Left colon (tissue), 2 donors: ENCODE measurements at regions not wholly inside any gene's neighbourhood (a gene's known extent, or its start where the extent isn't known, plus 50 kb on each side); places are given as distances from the start of the nearest gene placed in this dataset.
A peak's percentile ranks its signal among the peaks of the same experiment; 100 is the strongest.
"Not testable (repeated sequence)": the region's sequence is repeated elsewhere in the genome, so short reads cannot be mapped to it uniquely, and the experiment has no call there.

Experiments used
- ATAC-seq: fragments of 200-7000 bp; cut with Tn5 transposase; one replicate; pipeline ENCODE4 v1.9.1; 2020; ENCODE audit warnings: mild to moderate bottlenecking, moderate library complexity
- DNase-seq, 2 donors: peaks; one replicate each; pipeline ENCODE4 v3.0.0-alpha.2; 2020
- intact Hi-C, 2 donors: fragments of 100-400 bp; cut with DNase I in 1 of 2; cut with micrococcal nuclease in 1 of 2; formaldehyde crosslinking; loops; one replicate each; pipeline versions ENCODE4 v1.11.2 to v1.14.0; 2022; cut with DNase I, micrococcal nuclease
- donor health status: DM: no; HTN: no; CAD: no.
- donor health status: DM: yes; HTN: yes; CAD: no.

DNA sequence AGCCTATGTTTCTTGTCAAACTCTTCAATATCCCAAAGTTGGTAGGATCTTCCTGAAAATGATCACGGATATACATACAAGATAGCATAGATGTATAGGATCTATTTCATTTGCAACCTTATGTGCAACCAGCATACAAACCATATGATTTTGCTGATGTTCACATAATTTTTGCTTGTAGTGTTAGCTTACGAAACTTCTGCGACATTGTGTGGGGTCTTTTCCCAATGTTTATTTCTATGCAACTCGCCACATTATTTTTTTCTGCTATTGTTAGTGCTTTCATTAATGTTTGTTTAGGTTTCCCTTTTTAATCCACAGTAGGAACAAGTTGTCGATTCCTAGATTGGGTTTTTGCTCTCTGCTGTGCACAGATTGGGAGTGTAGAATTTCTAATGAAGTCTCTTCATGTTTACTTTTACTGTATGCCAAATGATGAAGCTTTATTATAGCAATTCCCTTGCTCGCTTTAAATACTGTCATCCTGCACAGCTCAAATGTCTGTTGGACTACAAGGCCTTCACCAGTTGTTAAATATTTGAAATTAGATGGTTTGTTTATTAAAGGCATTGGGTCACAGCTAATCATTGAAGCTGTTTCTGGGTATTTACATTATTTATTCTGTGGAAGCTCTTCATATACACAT is 257.6 kb upstream of the PCDH7 start:
- ATAC-seq, result no peak
- intact Hi-C loops, result no loop called here

DNA sequence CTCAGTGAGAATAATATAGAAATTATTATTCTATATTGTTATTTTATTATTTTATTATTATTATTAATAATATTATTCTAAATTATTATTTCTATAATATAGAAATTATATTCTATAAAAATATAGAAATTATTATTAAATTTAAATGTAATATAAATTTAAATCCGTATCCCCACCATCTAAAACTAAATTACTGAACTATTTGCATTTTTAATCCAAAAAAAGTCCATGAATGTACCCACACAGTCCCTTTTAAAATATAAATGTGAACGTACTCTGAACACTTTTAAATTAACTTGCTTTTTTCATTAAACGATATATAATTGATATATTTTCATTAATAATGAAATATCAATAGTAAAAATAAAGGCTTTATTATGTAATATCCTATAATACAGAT is 248.3 kb upstream of the PCDH7 start:
- DNase-seq, result no peak
- no peak for ATAC-seq
- intact Hi-C loops, result no loop called here

More for the DNA sequence above, 257.6 kb upstream of the PCDH7 start:
- DNase-seq, result no peak

DNA sequence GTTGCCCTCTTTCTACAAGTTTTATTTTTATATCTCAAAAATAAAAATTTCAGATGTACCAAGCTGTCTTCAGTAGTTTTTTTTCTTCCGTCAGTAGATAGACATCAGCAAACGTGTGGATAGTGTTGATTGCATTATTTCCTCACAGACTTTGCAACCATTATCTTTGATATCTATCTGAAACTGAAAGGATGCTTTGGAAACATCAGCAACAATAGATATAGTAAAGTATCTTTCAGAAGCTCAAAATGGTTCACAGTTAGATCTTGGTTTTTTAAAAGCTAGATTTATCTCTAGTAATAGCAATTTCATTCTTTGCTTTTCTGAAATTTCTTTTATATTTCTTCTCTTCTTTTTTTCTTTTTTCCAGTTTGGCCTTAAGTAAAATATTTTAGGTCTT is 246.9 kb upstream of the PCDH7 start:
- no peak for DNase-seq
- intact Hi-C loops, result no loop called here
- no peak for ATAC-seq

DNA sequence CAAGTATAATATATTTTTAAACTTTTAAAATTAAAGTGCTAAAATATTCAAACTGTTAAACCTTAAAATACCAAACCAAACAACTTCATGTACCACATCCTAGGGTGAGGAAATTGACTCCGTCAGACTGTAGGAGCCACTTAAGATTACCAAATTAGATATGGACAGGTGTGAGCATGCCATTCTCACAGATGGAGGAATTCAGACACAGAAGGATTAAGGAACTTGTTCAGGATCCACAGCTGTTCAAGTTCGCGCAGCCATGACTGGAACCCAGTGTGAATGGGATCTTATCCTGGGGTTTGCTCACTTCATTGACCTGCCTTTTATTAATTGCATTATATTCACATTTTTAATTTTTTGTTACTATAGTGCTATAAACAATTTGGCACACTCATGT is 224.9 kb upstream of the PCDH7 start:
- intact Hi-C loops, result no loop called here
- ATAC-seq (no peak), DNase-seq (no peak)

DNA sequence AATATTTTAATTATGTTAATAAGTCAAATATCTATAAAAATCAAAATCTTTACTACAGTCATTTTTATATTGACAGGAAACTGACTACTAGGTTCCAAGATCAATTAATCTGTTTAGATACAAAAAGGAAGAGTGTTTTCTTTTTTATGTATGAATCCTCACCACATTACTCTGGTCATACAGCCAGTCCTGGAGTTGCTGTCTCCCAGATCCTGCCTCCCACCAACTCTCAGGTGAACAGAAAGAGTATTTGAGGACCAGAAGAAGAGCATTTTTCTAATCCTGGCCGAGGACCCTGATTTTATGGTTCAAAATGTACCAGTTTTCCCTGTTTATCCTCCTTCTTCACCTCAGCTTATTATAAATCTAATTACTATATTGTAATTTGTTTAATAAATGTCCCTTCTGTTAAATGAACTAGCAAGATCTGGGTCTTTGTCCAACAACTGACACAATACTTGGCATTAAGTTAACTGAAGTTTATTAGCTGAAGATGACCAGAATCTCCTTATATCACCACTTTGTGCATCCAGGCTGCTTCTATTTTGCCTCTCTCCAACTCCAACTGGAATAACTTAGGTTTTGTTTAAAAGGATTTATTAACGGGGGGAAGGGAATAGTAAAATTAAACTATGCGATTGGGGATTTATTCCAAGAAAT is 224.4 kb upstream of the PCDH7 start:
- ATAC-seq (no peak), DNase-seq (no peak)
- intact Hi-C loops, result no loop called here

DNA sequence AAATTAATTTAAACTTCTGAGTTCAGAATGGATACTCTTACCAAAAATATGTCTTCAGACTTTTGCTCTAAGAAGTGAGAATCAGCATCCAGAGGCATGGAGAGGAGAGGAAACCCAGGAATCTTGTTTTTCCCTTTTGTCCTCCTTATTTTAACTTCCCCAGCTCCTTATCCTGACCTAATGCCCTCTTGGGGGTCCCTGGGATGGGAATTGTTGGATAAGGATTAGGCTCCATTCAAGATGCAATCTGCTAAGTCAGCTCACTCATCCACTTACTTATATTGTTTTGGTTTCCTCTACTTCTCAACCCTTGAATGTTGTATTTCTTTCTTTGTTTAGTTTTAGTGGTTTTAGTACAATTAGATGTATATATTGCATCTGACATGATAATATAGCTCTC is 208.4 kb upstream of the PCDH7 start:
- intact Hi-C loops, result no loop called here
- DNase-seq, result no peak
- ATAC-seq, result no peak

DNA sequence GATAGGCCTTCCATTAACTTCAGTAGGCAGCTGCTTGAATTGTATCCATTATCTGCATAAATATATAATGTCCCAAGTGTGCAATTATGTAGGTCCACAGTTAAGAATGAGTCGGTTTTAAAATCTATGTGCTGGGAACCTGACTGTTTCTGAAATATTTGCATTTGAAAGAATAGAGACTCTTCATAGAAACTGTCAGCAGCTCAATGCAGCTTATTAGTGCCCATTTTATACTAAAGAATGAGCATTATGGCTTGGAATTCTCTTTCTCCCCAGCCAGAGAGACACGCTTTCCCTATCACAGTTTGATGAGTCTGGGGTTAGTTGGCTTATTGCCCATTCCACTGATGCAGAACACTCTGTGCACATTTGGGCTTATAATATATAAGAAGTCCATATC is 202.0 kb upstream of the PCDH7 start:
- ATAC-seq (no peak), DNase-seq (no peak)
- intact Hi-C loops, result no loop called here

DNA sequence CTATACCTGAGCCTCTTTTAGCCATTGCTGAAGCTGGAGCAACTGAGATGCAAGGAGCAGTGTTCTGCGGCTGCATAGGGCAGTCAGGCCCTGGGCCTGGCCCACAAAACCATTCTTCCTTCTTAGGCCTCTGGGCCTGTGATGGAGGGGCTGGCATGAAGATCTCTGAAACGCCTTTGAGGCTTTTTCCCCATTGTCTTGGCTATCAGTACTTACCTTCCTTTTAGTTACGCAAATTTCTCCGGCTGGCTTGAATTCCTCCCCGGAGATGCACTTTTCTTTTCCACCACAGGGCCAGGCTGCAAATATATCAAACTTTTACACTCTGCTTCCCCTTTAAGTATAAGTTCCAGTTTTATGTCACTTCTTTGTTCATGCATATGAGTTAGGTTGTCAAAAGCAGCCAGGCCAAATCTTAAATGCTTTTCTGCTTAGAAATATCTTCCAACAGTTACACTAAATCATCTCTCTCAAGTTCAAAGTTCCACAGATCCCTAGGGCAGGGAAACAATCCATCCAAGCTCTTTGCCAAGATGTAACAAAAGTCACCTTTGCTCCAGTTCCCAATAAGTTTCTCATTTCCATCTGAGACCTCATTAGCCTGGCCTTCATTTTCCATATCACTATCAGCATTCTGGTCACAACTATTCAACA is 194.4 kb upstream of the PCDH7 start:
- no peak for ATAC-seq
- no peak for DNase-seq
- intact Hi-C loops, result no loop called here

DNA sequence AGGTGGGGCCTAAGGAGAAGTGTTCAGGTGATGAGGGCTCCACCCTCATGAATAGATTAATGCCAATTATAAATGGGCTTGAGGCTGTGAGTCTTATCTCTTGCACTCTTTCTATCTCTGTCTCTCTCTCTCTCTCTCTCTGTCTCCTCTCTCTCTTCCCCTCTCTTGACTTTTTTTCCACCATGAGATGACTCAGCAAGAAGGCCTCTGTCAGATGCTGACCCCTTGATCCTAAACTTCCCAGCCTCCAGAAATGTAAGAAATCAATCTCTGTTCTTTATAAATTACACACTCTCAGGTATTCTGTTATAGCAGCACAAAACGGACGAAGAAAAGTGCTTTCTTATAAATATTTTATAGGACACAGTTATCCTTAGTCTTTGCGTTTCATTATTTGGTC is 184.9 kb upstream of the PCDH7 start:
- intact Hi-C loops, result no loop called here
- DNase-seq (no peak), ATAC-seq (no peak)

DNA sequence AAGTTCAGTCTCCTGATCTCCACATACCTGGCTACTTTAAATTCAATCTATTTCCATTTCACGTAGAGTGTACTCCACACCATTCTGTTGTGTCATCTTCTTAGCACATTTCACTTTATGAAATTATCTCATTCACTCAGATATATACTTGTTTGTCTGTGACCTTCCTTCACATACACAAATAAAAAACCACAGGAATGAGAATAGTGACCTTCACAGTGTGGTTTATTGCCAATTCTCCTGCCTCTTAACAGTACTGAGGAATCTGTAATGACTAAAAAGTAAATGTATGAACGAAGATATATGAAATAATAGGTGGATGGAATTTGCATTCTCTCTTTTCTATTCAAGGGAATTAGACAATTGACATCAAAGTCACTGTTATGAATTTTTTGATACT is 183.9 kb upstream of the PCDH7 start:
- intact Hi-C loops, result no loop called here
- no peak for ATAC-seq
- DNase-seq, result no peak

DNA sequence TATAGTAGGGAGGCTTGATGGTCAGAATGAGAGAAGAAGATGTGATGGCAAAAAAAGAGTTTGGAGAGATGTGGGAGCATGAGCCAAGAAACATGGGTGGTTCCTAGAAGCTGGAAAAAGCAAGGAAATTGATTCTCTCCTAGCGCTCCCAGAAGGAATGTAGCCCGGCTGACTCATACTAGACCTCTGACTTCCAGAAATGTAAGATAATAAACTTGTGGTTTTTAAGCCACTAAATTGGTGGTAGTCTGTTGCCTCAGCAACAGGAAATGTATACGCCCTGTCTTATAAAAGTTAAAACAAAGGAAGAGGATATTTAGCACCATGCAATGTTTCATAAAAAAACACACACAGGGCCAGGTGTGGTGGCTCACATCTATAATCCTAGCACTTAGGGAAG is 182.7 kb upstream of the PCDH7 start:
- ATAC-seq, result peak; percentile 97
- intact Hi-C loops, result no loop called here
- no peak for DNase-seq

DNA sequence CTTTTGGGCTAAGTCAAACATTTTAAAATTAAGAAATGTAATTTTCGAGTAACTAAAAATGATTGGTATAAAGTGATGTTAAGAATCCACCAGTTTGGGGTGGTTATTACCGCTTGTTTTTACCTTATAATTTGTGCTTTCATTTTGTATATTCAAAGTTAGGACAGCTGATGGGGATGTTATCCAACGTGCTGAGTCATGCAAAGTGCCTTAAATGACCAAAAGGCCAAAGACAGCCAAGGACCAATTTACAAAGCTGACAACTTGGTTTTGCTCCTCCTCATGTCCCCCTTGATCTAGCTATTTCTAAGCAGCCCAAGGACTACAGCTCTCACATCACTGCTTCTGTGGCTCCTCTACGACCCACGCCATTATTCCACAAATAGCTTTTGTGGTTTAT is 181.4 kb upstream of the PCDH7 start:
- ATAC-seq (no peak), DNase-seq (no peak)
- intact Hi-C loops, result no loop called here

DNA sequence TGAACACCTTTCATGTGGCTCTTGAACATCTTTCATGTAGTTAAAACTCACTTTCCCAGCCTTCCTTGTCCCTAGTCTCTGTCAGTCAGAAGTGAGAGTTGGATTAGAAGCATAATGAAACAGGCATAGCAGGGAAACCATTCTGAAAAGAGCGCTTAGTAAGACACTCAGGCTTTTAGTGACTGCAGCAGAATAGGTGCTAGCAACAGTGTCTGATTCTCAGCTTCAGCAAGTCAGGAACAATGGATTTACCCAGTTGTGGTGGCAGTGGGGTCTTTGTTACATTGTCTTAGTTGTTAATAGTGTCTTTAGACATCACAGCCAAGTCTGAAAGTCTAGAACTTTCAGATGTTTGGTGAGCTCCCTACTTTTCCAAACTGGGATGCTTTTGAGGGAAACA is 177.1 kb upstream of the PCDH7 start:
- intact Hi-C loops, result no loop called here
- DNase-seq (no peak), ATAC-seq (no peak)

DNA sequence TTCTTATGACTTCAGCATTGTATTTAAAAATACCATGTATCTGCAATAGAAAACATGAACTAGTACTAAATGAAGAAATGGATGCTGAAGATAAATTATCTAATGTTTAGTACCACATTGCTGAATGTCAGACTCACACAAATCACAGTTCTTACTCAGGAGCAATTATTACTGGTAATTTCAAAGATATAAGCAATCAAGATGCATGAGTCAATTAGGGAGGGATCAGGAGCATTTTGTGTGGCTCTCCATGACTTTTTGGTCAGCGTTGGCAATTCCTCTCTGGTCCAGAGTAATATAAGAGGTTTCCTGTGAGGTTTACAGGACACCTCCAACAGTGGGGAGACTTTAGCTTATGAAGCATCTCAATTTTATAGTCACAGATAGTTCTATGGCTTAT is 167.0 kb upstream of the PCDH7 start:
- ATAC-seq (no peak), DNase-seq (no peak)
- intact Hi-C loops, result no loop called here

DNA sequence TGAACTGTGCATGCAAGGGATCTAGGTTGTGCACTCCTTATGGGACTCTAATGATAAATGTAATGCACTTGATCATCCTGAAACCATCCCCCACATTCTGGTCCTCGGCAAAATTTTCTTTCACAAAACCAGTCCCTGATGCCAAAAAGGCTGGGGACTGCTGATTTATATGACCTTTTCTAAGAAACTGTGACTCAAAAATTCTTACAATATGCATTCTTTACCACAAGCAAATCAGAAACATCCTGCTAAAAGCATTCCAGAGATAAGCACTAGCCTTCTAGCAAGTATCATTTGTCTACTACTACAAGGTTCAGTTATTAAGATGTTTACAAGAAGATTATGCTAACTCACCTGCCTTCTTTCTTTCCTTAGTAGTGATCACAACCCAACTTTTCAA is 166.5 kb upstream of the PCDH7 start:
- intact Hi-C loops, result no loop called here
- DNase-seq (no peak), ATAC-seq (no peak)

DNA sequence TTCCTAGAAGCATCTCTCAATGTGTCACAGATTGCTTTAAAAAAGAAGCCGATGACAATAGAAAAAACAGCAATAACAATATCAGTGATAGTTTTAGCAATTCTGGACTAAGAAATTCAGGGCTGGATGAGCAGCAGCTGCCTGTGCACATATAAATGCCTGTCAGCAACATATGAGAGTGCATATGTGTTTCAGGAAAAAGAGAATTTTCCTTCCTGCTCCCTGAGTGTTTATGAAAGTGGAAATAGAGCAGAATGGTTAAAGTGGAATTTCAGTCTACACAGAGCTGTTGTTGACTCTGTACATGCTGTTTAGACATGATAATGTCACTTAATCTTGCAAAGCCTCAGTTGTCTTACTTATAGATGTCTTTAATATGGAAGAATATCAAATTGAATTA is 164.4 kb upstream of the PCDH7 start:
- no peak for DNase-seq
- no peak for ATAC-seq
- intact Hi-C loops, result no loop called here

DNA sequence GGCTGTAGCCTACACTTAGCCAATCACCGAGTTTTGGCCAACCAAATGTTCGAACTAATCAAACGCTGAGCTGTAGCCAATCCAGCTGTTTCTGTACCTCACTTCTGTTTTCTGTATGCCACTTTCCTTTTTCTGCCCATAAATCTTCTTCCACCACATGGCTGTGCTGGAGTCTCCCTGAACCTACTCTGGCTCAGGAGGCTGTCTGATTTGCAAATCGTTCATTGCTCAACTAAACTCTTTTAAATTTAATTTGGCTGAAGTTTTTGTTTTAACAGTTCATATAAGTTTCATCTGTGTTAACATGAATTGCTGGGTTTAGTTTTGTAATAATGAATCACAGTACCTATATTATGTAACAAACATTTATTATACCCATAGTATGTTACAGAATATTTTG is 160.7 kb upstream of the PCDH7 start:
- intact Hi-C loops, result no loop called here
- ATAC-seq (no peak), DNase-seq (no peak)

DNA sequence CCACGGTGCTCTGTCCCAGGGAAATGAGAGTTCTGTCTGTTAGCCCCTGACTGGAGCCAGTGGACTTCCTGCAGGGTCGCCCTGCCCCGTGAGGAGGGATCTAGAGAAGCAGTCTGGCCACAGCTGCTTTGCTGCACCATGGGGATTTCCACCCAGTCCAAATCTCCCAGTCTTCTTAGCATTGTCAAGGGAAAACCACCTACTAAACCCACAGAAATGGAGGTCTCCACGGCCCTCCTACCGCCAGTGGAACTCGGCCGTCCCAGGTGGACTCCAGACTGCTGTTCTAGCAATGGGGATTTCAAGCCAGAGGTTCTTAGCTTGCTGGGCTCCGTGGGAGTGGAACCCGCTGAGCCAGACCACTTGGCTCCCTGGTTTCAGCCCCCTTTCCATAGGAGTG is 133.3 kb upstream of the PCDH7 start:
- DNase-seq (no peak), ATAC-seq (no peak)
- intact Hi-C loops, result no loop called here

DNA sequence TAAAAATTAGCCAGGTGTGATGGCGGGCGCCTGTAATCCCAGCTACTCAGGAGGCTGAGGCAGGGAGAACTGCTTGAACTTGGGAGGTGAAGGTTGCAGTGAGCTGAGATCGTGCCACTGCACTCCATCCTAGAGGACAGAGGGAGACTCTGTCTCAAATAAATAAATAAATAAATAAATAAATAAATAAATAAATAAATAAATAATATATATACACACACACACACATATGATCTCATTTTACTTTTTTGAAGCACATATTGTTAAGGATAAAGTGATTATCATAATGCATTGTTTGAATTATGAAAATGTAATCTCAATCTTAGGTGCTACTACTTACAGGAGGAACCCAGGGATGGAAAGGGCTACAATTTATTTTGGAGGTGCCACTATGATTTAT is 130.5 kb upstream of the PCDH7 start:
- intact Hi-C loops, ATAC-seq, DNase-seq: not testable (repeated sequence)

DNA sequence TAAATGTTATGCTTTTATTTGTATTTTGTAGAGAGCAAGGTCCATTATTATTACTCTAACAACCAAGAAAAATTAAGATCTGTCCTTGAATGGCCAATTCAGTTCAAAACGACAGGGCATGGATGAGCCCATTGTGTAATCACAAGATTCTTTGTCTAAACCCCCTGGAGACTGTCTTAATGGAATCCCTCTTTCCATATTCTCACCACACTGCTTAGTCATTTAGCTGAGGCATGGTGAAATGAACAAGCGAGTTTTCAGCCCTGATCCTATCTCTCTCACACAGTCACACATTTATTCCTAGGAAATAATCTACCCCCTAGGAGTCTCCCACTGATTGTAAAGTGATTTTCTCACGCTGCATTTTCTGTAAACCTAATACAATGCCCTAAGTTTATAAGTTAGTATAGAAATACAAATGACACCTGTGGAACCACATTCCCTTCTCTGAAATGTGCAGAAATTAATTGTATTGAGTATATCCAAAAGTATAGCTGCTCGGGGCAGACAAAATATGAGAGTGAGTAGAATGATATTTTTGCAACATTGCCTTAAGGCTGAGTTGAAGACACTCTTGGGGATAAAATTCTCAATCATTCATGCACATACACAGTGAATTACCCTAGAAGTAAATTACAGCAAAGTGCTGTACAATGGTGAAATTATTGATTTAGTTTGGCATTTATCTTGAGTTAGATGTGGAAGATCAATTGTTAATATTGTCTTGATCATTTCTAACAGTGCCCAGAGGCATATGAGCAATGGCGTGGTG is 119.7 kb upstream of the PCDH7 start:
- DNase-seq (no peak), ATAC-seq (no peak)
- intact Hi-C loops, result no loop called here
